Hepatocyte (in vitro differentiated cells): ENCODE measurements at regions not wholly inside any gene's neighbourhood (a gene's known extent, or its start where the extent isn't known, plus 50 kb on each side); places are given as distances from the start of the nearest gene placed in this dataset.

Source experiments
- EZH2 ChIP-seq: fragments of 200-600 bp; sonication (generic); IDR thresholded peaks from 2 replicates; pipeline ENCODE4 v1.6.1; 2016; ENCODE audit warnings: antibody characterized with exemption, mild to moderate bottlenecking, borderline replicate concordance
- EZH2phosphoT487 ChIP-seq: fragments of 200-600 bp; sonication (generic); IDR thresholded peaks from one replicate; pipeline ENCODE4 v1.6.1; 2018; ENCODE audit warnings: antibody characterized with exemption, mild to moderate bottlenecking, low read depth, moderate library complexity; ENCODE audit not compliant: unreplicated experiment, severe bottlenecking
- TF ChIP-seq, protein P1 (sequence below): fragments of 200-600 bp; sonication (generic); IDR thresholded peaks from 2 replicates; pipeline ENCODE4 v1.5.1; 2016; ENCODE audit warnings: antibody characterized with exemption, mild to moderate bottlenecking; ENCODE audit not compliant: poor library complexity

DNA sequence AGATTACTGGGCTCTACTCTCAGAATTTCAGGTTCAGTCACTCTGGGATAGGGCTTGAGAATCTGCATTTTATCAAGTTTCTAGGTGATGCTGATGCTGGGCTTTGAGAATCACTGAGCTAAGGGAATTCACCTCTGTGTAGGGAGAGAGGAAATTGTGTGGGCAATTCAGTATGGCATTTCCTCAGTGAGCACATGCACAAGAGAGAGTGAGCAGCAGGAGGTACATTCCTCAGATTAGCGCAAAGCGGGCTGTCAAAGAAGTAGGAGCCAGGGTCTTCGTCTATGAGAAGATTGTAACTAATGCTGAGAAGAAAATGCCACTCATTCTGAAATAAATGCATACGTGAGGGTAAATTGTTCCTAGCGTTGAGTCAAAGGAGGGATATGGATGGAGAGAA lies 175.9 kb downstream of the KIF4B start:
- TF ChIP-seq, protein P1, sequence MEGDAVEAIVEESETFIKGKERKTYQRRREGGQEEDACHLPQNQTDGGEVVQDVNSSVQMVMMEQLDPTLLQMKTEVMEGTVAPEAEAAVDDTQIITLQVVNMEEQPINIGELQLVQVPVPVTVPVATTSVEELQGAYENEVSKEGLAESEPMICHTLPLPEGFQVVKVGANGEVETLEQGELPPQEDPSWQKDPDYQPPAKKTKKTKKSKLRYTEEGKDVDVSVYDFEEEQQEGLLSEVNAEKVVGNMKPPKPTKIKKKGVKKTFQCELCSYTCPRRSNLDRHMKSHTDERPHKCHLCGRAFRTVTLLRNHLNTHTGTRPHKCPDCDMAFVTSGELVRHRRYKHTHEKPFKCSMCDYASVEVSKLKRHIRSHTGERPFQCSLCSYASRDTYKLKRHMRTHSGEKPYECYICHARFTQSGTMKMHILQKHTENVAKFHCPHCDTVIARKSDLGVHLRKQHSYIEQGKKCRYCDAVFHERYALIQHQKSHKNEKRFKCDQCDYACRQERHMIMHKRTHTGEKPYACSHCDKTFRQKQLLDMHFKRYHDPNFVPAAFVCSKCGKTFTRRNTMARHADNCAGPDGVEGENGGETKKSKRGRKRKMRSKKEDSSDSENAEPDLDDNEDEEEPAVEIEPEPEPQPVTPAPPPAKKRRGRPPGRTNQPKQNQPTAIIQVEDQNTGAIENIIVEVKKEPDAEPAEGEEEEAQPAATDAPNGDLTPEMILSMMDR = no peak
- TF ChIP-seq EZH2 (no peak), EZH2phosphoT487 (no peak)
